Islet precursor cell (in vitro differentiated cells): ENCODE measurements at regions not wholly inside any gene's neighbourhood (a gene's known extent, or its start where the extent isn't known, plus 50 kb on each side); places are given as distances from the start of the nearest gene placed in this dataset.
A peak's percentile ranks its signal among the peaks of the same experiment; 100 is the strongest.

Source experiments
- DNase-seq: peaks from one replicate; pipeline ENCODE4 v3.0.0-alpha.2; 2018

- no peak for DNase-seq
Measured at GRCh38 chr16:51450376-51450775, 299.3 kb upstream of the SALL1 start.

- no peak for DNase-seq
Measured at GRCh38 chr16:51449441-51449840, 298.4 kb upstream of the SALL1 start.

- DNase-seq = no peak
Measured at GRCh38 chr16:51445250-51445649, 294.2 kb upstream of the SALL1 start.

GRCh38 chr16:51443934-51444333, 292.9 kb upstream of the SALL1 start:
- DNase-seq = no peak

GRCh38 chr16:51442141-51442870, 291.2 kb upstream of the SALL1 start:
- no peak for DNase-seq

GRCh38 chr16:51440131-51440889, 289.2 kb upstream of the SALL1 start:
- DNase-seq = no peak

GRCh38 chr16:51439271-51439670, 288.2 kb upstream of the SALL1 start:
- DNase-seq = no peak

- no peak for DNase-seq
Measured at GRCh38 chr16:51436742-51437141, 285.7 kb upstream of the SALL1 start.

- DNase-seq = no peak
Measured at GRCh38 chr16:51434567-51435198, 283.6 kb upstream of the SALL1 start.

- no peak for DNase-seq
Measured at GRCh38 chr16:51433599-51433998, 282.5 kb upstream of the SALL1 start.

GRCh38 chr16:51431517-51432241, 280.6 kb upstream of the SALL1 start:
- peak; percentile 93 for DNase-seq

- no peak for DNase-seq
Measured at GRCh38 chr16:51430716-51431369, 279.8 kb upstream of the SALL1 start.

GRCh38 chr16:51429041-51429440, 278.0 kb upstream of the SALL1 start:
- no peak for DNase-seq

GRCh38 chr16:51427085-51427484, 276.0 kb upstream of the SALL1 start:
- DNase-seq = no peak

- DNase-seq = no peak
Measured at GRCh38 chr16:51426276-51426675, 275.2 kb upstream of the SALL1 start.

GRCh38 chr16:51420247-51420646, 269.2 kb upstream of the SALL1 start:
- no peak for DNase-seq

- DNase-seq = no peak
Measured at GRCh38 chr16:51419768-51420167, 268.7 kb upstream of the SALL1 start.

GRCh38 chr16:51418258-51418657, 267.2 kb upstream of the SALL1 start:
- no peak for DNase-seq

- DNase-seq = no peak
Measured at GRCh38 chr16:51416926-51417325, 265.9 kb upstream of the SALL1 start.

- DNase-seq = no peak
Measured at GRCh38 chr16:51410125-51410524, 259.1 kb upstream of the SALL1 start.

- DNase-seq = no peak
Measured at GRCh38 chr16:51409001-51409675, 258.1 kb upstream of the SALL1 start.

GRCh38 chr16:51408357-51408756, 257.3 kb upstream of the SALL1 start:
- DNase-seq = no peak
